Lower lobe of right lung (tissue), 2 donors: ENCODE measurements at regions not wholly inside any gene's neighbourhood (a gene's known extent, or its start where the extent isn't known, plus 50 kb on each side); places are given as distances from the start of the nearest gene placed in this dataset.

Experiments
- ATAC-seq, 2 donors: fragments of 200-7000 bp; cut with Tn5 transposase; one replicate each; pipeline ENCODE4 v1.9.1; 2020 to 2022; ENCODE audit warnings: mild to moderate bottlenecking in 2 of 2, moderate library complexity in 2 of 2
- DNase-seq: peaks from one replicate; pipeline ENCODE4 v3.0.0-alpha.2; 2020
- H3K27ac ChIP-seq: fragments of 200-600 bp; one replicate; pipeline ENCODE4 v1.8.0; 2022
- H3K27me3 ChIP-seq: fragments of 200-600 bp; one replicate; pipeline ENCODE4 v1.8.0; 2022; ENCODE audit warnings: low read depth
- H3K36me3 ChIP-seq: fragments of 200-600 bp; one replicate; pipeline ENCODE4 v1.8.0; 2022; ENCODE audit warnings: mild to moderate bottlenecking
- H3K4me1 ChIP-seq: fragments of 200-600 bp; one replicate; pipeline ENCODE4 v1.8.0; 2022
- H3K4me3 ChIP-seq: fragments of 200-600 bp; one replicate; pipeline ENCODE4 v1.8.0; 2022; ENCODE audit warnings: mild to moderate bottlenecking
- H3K9me3 ChIP-seq: fragments of 200-600 bp; one replicate; pipeline ENCODE4 v1.8.0; 2022
- CTCF ChIP-seq: fragments of 200-600 bp; IDR thresholded peaks from one replicate; pipeline ENCODE4 v1.8.0; 2022; ENCODE audit warnings: antibody characterized with exemption, mild to moderate bottlenecking
- intact Hi-C: fragments of 100-400 bp; cut with DNase I; formaldehyde crosslinking; loops from one replicate; pipeline ENCODE4 v1.11.0; 2022
- donor health status: DM: no; HTN: yes; CAD: no; lungs with severe emphysema.

- peaks cover 12% of the 10 kb centered on the region for H3K4me1 ChIP-seq
- H3K27ac ChIP-seq = no peak overlapping the region
- no peaks in the 10 kb centered on the region for H3K9me3 ChIP-seq
- DNase-seq (no peak), ATAC-seq (no peak)
- H3K27me3 ChIP-seq = no peaks in the 10 kb centered on the region
- no peaks in the 10 kb centered on the region for H3K36me3 ChIP-seq
- intact Hi-C loops = no loop called here
- H3K4me3 ChIP-seq = no peak overlapping the region
- TF ChIP-seq CTCF = no peak
Observed at GRCh38 chr5:82644229-82644628, 366.1 kb upstream of the RPS23 start.

- H3K9me3 ChIP-seq = no peaks in the 10 kb centered on the region
- intact Hi-C loops = no loop called here
- no peak for DNase-seq
- no peaks in the 10 kb centered on the region for H3K36me3 ChIP-seq
- no peaks in the 10 kb centered on the region for H3K27me3 ChIP-seq
- H3K4me3 ChIP-seq = no peak overlapping the region
- no peak for TF ChIP-seq CTCF
- no peak for ATAC-seq
- peaks cover 19% of the 10 kb centered on the region for H3K4me1 ChIP-seq
- no peak overlapping the region for H3K27ac ChIP-seq
Observed at GRCh38 chr5:82642313-82642712, 364.2 kb upstream of the RPS23 start.

GRCh38 chr5:82641331-82642003 is 363.3 kb upstream of the RPS23 start:
- no peak for DNase-seq
- peak; percentile 90 to 91 for ATAC-seq
- Histone ChIP-seq H3K4me3 (no peak overlapping the region), H3K27me3 (no peaks in the 10 kb centered on the region), H3K9me3 (no peaks in the 10 kb centered on the region), H3K4me1 (peaks cover 19% of the 10 kb centered on the region), H3K36me3 (no peaks in the 10 kb centered on the region), H3K27ac (no peak overlapping the region)
- intact Hi-C loops = no loop called here
- TF ChIP-seq CTCF = peak; percentile 76

- ATAC-seq (no peak), DNase-seq (no peak)
- TF ChIP-seq CTCF = no peak
- H3K36me3 ChIP-seq = no peaks in the 10 kb centered on the region
- H3K4me1 ChIP-seq = peaks cover 19% of the 10 kb centered on the region
- no peaks in the 10 kb centered on the region for H3K27me3 ChIP-seq
- intact Hi-C loops = no loop called here
- peak overlapping the region; percentile 1 for H3K27ac ChIP-seq
- H3K9me3 ChIP-seq = no peaks in the 10 kb centered on the region
- H3K4me3 ChIP-seq = no peak overlapping the region
Observed at GRCh38 chr5:82640916-82641315, 362.8 kb upstream of the RPS23 start.

- no peaks in the 10 kb centered on the region for H3K9me3 ChIP-seq
- H3K27ac ChIP-seq = peak overlapping the region; percentile 1
- H3K27me3 ChIP-seq = no peaks in the 10 kb centered on the region
- H3K4me3 ChIP-seq = no peak overlapping the region
- peaks cover 26% of the 10 kb centered on the region for H3K4me1 ChIP-seq
- no peak for DNase-seq
- intact Hi-C loops = no loop called here
- H3K36me3 ChIP-seq = no peaks in the 10 kb centered on the region
- TF ChIP-seq CTCF = no peak
- peak; percentile 23 to 57 for ATAC-seq
Observed at GRCh38 chr5:82639393-82640144, 361.4 kb upstream of the RPS23 start.
